ENCODE measurements at regions not wholly inside any gene's neighbourhood (a gene's known extent, or its start where the extent isn't known, plus 50 kb on each side); places are given as distances from the start of the nearest gene placed in this dataset.

DNA sequence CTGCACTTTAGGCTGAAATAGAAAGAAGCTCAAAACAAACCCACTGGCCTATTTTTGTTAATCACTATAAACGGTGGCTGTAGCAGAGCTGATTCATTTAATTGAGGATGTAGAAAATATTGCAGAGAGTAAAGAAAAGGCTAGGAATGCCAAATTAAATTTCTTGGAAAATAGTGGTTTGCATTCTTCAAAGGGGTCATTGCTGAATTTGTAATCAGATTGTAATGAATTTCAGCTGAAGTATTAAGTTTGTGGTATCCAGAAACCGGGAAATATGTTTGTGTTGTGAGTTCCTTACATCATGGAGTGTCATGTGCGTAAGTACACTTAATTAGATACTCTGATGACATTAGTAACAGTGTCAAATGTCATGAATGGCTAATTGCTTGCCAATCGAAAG is 203.0 kb downstream of the SAMD5 start:
- no peak for TF ChIP-seq POLR2A (IDR thresholded peaks at IDR 0.05)
- TF ChIP-seq, protein P1, sequence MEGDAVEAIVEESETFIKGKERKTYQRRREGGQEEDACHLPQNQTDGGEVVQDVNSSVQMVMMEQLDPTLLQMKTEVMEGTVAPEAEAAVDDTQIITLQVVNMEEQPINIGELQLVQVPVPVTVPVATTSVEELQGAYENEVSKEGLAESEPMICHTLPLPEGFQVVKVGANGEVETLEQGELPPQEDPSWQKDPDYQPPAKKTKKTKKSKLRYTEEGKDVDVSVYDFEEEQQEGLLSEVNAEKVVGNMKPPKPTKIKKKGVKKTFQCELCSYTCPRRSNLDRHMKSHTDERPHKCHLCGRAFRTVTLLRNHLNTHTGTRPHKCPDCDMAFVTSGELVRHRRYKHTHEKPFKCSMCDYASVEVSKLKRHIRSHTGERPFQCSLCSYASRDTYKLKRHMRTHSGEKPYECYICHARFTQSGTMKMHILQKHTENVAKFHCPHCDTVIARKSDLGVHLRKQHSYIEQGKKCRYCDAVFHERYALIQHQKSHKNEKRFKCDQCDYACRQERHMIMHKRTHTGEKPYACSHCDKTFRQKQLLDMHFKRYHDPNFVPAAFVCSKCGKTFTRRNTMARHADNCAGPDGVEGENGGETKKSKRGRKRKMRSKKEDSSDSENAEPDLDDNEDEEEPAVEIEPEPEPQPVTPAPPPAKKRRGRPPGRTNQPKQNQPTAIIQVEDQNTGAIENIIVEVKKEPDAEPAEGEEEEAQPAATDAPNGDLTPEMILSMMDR (IDR thresholded peaks at IDR 0.05): no peak
- no peak for TF ChIP-seq POLR2AphosphoS5 (IDR thresholded peaks at IDR 0.05)

All from breast epithelium (tissue), 3 donors.